Neural progenitor cell (in vitro differentiated cells): ENCODE measurements at regions not wholly inside any gene's neighbourhood (a gene's known extent, or its start where the extent isn't known, plus 50 kb on each side); places are given as distances from the start of the nearest gene placed in this dataset.

Experiments used
- EZH2 ChIP-seq: fragments of 200-600 bp; sonication (generic); IDR thresholded peaks from 2 replicates; pipeline ENCODE4 v1.6.1; 2017; ENCODE audit warnings: antibody characterized with exemption, mild to moderate bottlenecking, moderate library complexity
- TF ChIP-seq, protein P1 (sequence below): fragments of 200-600 bp; sonication (generic); IDR thresholded peaks from 2 replicates; pipeline ENCODE4 v1.5.1; 2017; ENCODE audit warnings: antibody characterized with exemption, mild to moderate bottlenecking

DNA sequence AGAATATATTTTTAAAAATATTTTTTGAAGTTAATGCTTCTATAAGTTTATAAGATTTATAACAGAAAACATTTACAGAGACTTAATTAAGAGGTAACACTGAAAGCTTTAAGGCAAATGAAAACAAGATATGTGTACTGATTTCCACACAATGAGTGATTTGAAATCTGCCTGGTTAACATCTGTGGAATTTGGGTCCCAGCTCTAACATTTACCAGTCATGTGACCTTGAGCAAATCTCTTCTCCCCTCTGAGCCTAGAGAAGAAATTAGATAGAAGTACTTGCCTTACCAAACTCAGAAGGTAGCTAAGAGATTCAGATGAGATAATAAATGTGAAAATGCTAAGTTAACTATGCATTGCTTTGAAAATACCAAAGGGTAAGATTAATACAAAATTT lies 458.8 kb upstream of the LCORL start:
- TF ChIP-seq, protein P1, sequence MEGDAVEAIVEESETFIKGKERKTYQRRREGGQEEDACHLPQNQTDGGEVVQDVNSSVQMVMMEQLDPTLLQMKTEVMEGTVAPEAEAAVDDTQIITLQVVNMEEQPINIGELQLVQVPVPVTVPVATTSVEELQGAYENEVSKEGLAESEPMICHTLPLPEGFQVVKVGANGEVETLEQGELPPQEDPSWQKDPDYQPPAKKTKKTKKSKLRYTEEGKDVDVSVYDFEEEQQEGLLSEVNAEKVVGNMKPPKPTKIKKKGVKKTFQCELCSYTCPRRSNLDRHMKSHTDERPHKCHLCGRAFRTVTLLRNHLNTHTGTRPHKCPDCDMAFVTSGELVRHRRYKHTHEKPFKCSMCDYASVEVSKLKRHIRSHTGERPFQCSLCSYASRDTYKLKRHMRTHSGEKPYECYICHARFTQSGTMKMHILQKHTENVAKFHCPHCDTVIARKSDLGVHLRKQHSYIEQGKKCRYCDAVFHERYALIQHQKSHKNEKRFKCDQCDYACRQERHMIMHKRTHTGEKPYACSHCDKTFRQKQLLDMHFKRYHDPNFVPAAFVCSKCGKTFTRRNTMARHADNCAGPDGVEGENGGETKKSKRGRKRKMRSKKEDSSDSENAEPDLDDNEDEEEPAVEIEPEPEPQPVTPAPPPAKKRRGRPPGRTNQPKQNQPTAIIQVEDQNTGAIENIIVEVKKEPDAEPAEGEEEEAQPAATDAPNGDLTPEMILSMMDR, result no peak
- TF ChIP-seq EZH2, result no peak
